Ishikawa (cell line): ENCODE measurements at regions not wholly inside any gene's neighbourhood (a gene's known extent, or its start where the extent isn't known, plus 50 kb on each side); places are given as distances from the start of the nearest gene placed in this dataset.

Experiments used
- CEBPB ChIP-seq: IDR thresholded peaks from 2 replicates; pipeline ENCODE4 v1.6.1; 2012
- CREB1 ChIP-seq: IDR thresholded peaks from 2 replicates; pipeline ENCODE4 v1.6.1; 2012; ENCODE audit warnings: low read depth
- EGR1 ChIP-seq: IDR thresholded peaks from 2 replicates; pipeline ENCODE4 v1.6.1; 2012
- EP300 ChIP-seq: IDR thresholded peaks from 2 replicates; pipeline ENCODE4 v1.6.1; 2012; ENCODE audit warnings: borderline replicate concordance
- FOXM1 ChIP-seq: IDR thresholded peaks from 2 replicates; pipeline ENCODE4 v1.6.1; 2012; ENCODE audit warnings: low read depth, borderline replicate concordance
- MAX ChIP-seq: IDR thresholded peaks from 2 replicates; pipeline ENCODE4 v1.6.1; 2012
- NFIC ChIP-seq: IDR thresholded peaks from 2 replicates; pipeline ENCODE4 v1.6.1; 2012
- RAD21 ChIP-seq: IDR thresholded peaks from 2 replicates; pipeline ENCODE4 v1.6.1; 2012; ENCODE audit warnings: low read depth
- REST ChIP-seq: IDR thresholded peaks from 2 replicates; pipeline ENCODE4 v1.6.1; 2012; ENCODE audit warnings: low read depth, mild to moderate bottlenecking
- TAF1 ChIP-seq: IDR thresholded peaks from 2 replicates; pipeline ENCODE4 v1.6.1; 2012; ENCODE audit warnings: low read depth, mild to moderate bottlenecking
- TCF12 ChIP-seq: IDR thresholded peaks from 2 replicates; pipeline ENCODE4 v1.6.1; 2012; ENCODE audit warnings: low read depth
- TEAD4 ChIP-seq: IDR thresholded peaks from 2 replicates; pipeline ENCODE4 v1.6.1; 2012
- USF1 ChIP-seq: IDR thresholded peaks from 2 replicates; pipeline ENCODE4 v1.6.1; 2012
- YY1 ChIP-seq: IDR thresholded peaks from 2 replicates; pipeline ENCODE4 v1.6.1; 2012; ENCODE audit warnings: low read depth
- ZBTB7A ChIP-seq: IDR thresholded peaks from 2 replicates; pipeline ENCODE4 v1.6.1; 2012; ENCODE audit warnings: low read depth

GRCh38 chr5:41648996-41649395 is 138.6 kb upstream of the PLCXD3 start:
- TF ChIP-seq ZBTB7A (no peak), EP300 (no peak), EGR1 (no peak)

GRCh38 chr5:41641621-41642020 is 131.2 kb upstream of the PLCXD3 start:
- no peak for TF ChIP-seq ZBTB7A
- no peak for TF ChIP-seq CREB1
- TF ChIP-seq NFIC, result no peak
- 0 out of 2 replicates have a peak, but pooled peaks have one; percentile 19 for TF ChIP-seq RAD21

- TF ChIP-seq RAD21, result no peak
- no peak for TF ChIP-seq USF1
Measured at GRCh38 chr5:41638685-41639084, 128.3 kb upstream of the PLCXD3 start.

GRCh38 chr5:41637869-41638268 is 127.5 kb upstream of the PLCXD3 start:
- TF ChIP-seq USF1, result no peak
- no peak for TF ChIP-seq ZBTB7A
- no peak for TF ChIP-seq EP300
- no peak for TF ChIP-seq TEAD4
- no peak for TF ChIP-seq NFIC
- no peak for TF ChIP-seq CEBPB
- no peak for TF ChIP-seq REST
- TF ChIP-seq MAX, result no peak
- TF ChIP-seq YY1, result no peak
- no peak for TF ChIP-seq TCF12
- TF ChIP-seq EGR1, result no peak
- no peak for TF ChIP-seq RAD21
- no peak for TF ChIP-seq TAF1
- TF ChIP-seq CREB1, result no peak
- TF ChIP-seq FOXM1, result no peak

GRCh38 chr5:41637424-41637823 is 127.0 kb upstream of the PLCXD3 start:
- TF ChIP-seq EP300, result no peak
- no peak for TF ChIP-seq CREB1
- TF ChIP-seq MAX, result no peak
- no peak for TF ChIP-seq YY1

- TF ChIP-seq EGR1 (no peak), YY1 (no peak), CREB1 (no peak), CEBPB (no peak), RAD21 (no peak), REST (peak; percentile 40; the same call in 1 of the 2 replicates), EP300 (no peak), TAF1 (no peak), NFIC (no peak)
Measured at GRCh38 chr5:41636605-41637004, 126.2 kb upstream of the PLCXD3 start.

GRCh38 chr5:41629897-41630296 is 119.5 kb upstream of the PLCXD3 start:
- no peak for TF ChIP-seq ZBTB7A
- no peak for TF ChIP-seq REST
- no peak for TF ChIP-seq USF1
- no peak for TF ChIP-seq TAF1
- TF ChIP-seq CREB1, result no peak
- TF ChIP-seq MAX, result no peak
- no peak for TF ChIP-seq FOXM1
- TF ChIP-seq EP300, result no peak
- TF ChIP-seq TEAD4, result no peak
- no peak for TF ChIP-seq RAD21
- TF ChIP-seq EGR1, result no peak
- no peak for TF ChIP-seq NFIC
- no peak for TF ChIP-seq TCF12
- TF ChIP-seq YY1, result no peak
- no peak for TF ChIP-seq CEBPB
